Renal cortex interstitium (tissue), 11 donors: ENCODE measurements at regions not wholly inside any gene's neighbourhood (a gene's known extent, or its start where the extent isn't known, plus 50 kb on each side); places are given as distances from the start of the nearest gene placed in this dataset.

Experiments used
- DNase-seq, 11 donors: peaks; one replicate each; pipeline ENCODE4 v3.0.0-alpha.2; 2013; ENCODE audit warnings: low read depth in 9 of 11, low spot score in 4 of 11; ENCODE audit errors: extremely low read depth in 1 of 11

GRCh38 chr12:114954511-114955055 lies 270.6 kb upstream of the TBX3 start:
- no peak for DNase-seq

- DNase-seq = peak; percentile 36 to 73 (median 56)
Observed at GRCh38 chr12:114952573-114953271, 268.7 kb upstream of the TBX3 start.

- DNase-seq = no peak
Observed at GRCh38 chr12:114949058-114949820, 265.3 kb upstream of the TBX3 start.

- DNase-seq = no peak
Observed at GRCh38 chr12:114945351-114945750, 261.4 kb upstream of the TBX3 start.

- DNase-seq = no peak
Observed at GRCh38 chr12:114944736-114945135, 260.8 kb upstream of the TBX3 start.

GRCh38 chr12:114943601-114944000 lies 259.6 kb upstream of the TBX3 start:
- DNase-seq = no peak

GRCh38 chr12:114938487-114939210 lies 254.7 kb upstream of the TBX3 start:
- no peak for DNase-seq

- DNase-seq = no peak
Observed at GRCh38 chr12:114936148-114937079, 252.4 kb upstream of the TBX3 start.

- no peak for DNase-seq
Observed at GRCh38 chr12:114935658-114936057, 251.7 kb upstream of the TBX3 start.

GRCh38 chr12:114933428-114934160 lies 249.6 kb upstream of the TBX3 start:
- no peak for DNase-seq

GRCh38 chr12:114932806-114933205 lies 248.8 kb upstream of the TBX3 start:
- no peak for DNase-seq

GRCh38 chr12:114931025-114931424 lies 247.1 kb upstream of the TBX3 start:
- DNase-seq = no peak

- DNase-seq = no peak
Observed at GRCh38 chr12:114926341-114926740, 242.4 kb upstream of the TBX3 start.

- no peak for DNase-seq
Observed at GRCh38 chr12:114924946-114925475, 241.0 kb upstream of the TBX3 start.

GRCh38 chr12:114921781-114922180 lies 237.8 kb upstream of the TBX3 start:
- no peak for DNase-seq

- DNase-seq = no peak
Observed at GRCh38 chr12:114920771-114921554, 237.0 kb upstream of the TBX3 start.

GRCh38 chr12:114919479-114919878 lies 235.5 kb upstream of the TBX3 start:
- peak in 3 of 11 donors; percentile 15 to 40 (median 31) for DNase-seq
